NCI-H345 (cell line): ENCODE measurements at regions not wholly inside any gene's neighbourhood (a gene's known extent, or its start where the extent isn't known, plus 50 kb on each side); places are given as distances from the start of the nearest gene placed in this dataset.
"Not testable (repeated sequence)": the region's sequence is repeated elsewhere in the genome, so short reads cannot be mapped to it uniquely, and the experiment has no call there.

Experiments used
- DNase-seq: peaks from one replicate; lab custom pipeline; 2025; lab: John Stamatoyannopoulos, UW

- DNase-seq: no peak
Measured at GRCh38 chr13:62524498-62524897, 1108.8 kb upstream of the PCDH20 start.

- no peak for DNase-seq
Measured at GRCh38 chr13:62524061-62524460, 1108.4 kb upstream of the PCDH20 start.

GRCh38 chr13:62512194-62513141, 1096.8 kb upstream of the PCDH20 start:
- DNase-seq: peak; percentile 8

- DNase-seq: no peak
Measured at GRCh38 chr13:62510906-62511655, 1095.4 kb upstream of the PCDH20 start.

- no peak for DNase-seq
Measured at GRCh38 chr13:62502588-62502987, 1086.9 kb upstream of the PCDH20 start.

- DNase-seq: no peak
Measured at GRCh38 chr13:62489731-62490130, 1074.1 kb upstream of the PCDH20 start.

- DNase-seq: no peak
Measured at GRCh38 chr13:62483774-62484173, 1068.1 kb upstream of the PCDH20 start.

GRCh38 chr13:62482351-62482750, 1066.7 kb upstream of the PCDH20 start:
- DNase-seq: peak; percentile 30

- DNase-seq: no peak
Measured at GRCh38 chr13:62473944-62474237, 1058.2 kb upstream of the PCDH20 start.

GRCh38 chr13:62473190-62473943, 1057.7 kb upstream of the PCDH20 start:
- DNase-seq: no peak

GRCh38 chr13:62453761-62454160, 1038.1 kb upstream of the PCDH20 start:
- DNase-seq: no peak

GRCh38 chr13:62450759-62451158, 1035.1 kb upstream of the PCDH20 start:
- DNase-seq: no peak

GRCh38 chr13:62447771-62448382, 1032.2 kb upstream of the PCDH20 start:
- DNase-seq: not testable (repeated sequence)

- DNase-seq: no peak
Measured at GRCh38 chr13:62444805-62445204, 1029.2 kb upstream of the PCDH20 start.

- no peak for DNase-seq
Measured at GRCh38 chr13:62434081-62434480, 1018.4 kb upstream of the PCDH20 start.

GRCh38 chr13:62433660-62434059, 1018.0 kb upstream of the PCDH20 start:
- DNase-seq: no peak

- no peak for DNase-seq
Measured at GRCh38 chr13:62432906-62433305, 1017.3 kb upstream of the PCDH20 start.

- no peak for DNase-seq
Measured at GRCh38 chr13:62432295-62432694, 1016.6 kb upstream of the PCDH20 start.

GRCh38 chr13:62431852-62432251, 1016.2 kb upstream of the PCDH20 start:
- DNase-seq: no peak

- DNase-seq: no peak
Measured at GRCh38 chr13:62418872-62419271, 1003.2 kb upstream of the PCDH20 start.

- no peak for DNase-seq
Measured at GRCh38 chr13:62418376-62418775, 1002.7 kb upstream of the PCDH20 start.

GRCh38 chr13:62407871-62408270, 992.2 kb upstream of the PCDH20 start:
- DNase-seq: no peak
